ENCODE measurements at regions not wholly inside any gene's neighbourhood (a gene's known extent, or its start where the extent isn't known, plus 50 kb on each side); places are given as distances from the start of the nearest gene placed in this dataset.

DNA sequence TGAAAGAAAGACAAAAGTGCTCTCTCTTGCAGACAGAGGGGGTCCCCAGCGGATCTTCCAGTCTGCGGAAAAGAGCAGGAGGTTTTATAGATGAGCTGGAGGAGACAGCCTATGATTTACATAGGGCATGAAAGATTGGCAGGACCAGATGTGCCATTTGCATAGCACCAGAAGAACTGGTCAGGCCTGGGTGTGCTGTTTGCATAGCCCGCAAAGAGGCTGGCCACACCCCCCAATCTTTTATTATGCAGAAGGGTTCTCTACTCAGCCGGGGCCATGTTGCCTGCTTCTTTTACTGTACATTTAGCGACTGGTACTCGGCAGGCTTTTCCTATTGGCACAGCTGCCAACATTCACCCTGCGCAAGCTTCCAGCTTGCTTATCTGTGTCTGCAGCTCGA, 317.6 kb downstream of the GALR1 start:
- TF ChIP-seq CTCF (IDR thresholded peaks at IDR 0.05) (no peak), POLR2AphosphoS5 (IDR thresholded peaks at IDR 0.05) (no peak), POLR2A (IDR thresholded peaks at IDR 0.05) (no peak), EP300 (IDR thresholded peaks at IDR 0.05) (no peak)
